ENCODE measurements at regions not wholly inside any gene's neighbourhood (a gene's known extent, or its start where the extent isn't known, plus 50 kb on each side); places are given as distances from the start of the nearest gene placed in this dataset.

- no peak for TF ChIP-seq TAF1 (IDR thresholded peaks at IDR 0.05; ENCODE audit: low read depth, low read length)
- TF ChIP-seq POLR2A (IDR thresholded peaks at IDR 0.05; ENCODE audit: low read depth, low read length) = no peak
- no peak for TF ChIP-seq POLR2AphosphoS5 (IDR thresholded peaks at IDR 0.05; ENCODE audit: low read depth, low read length)
- no peak for TF ChIP-seq SPI1 (IDR thresholded peaks at IDR 0.05; ENCODE audit: low read depth, low read length)
These were observed 326.8 kb downstream of the MFSD1 start for GRCh38 chr3:159128628-159129027.
